Left renal pelvis (tissue), 4 donors: ENCODE measurements at regions not wholly inside any gene's neighbourhood (a gene's known extent, or its start where the extent isn't known, plus 50 kb on each side); places are given as distances from the start of the nearest gene placed in this dataset.
"Not testable (repeated sequence)": the region's sequence is repeated elsewhere in the genome, so short reads cannot be mapped to it uniquely, and the experiment has no call there.

Experiments used
- DNase-seq, 4 donors: peaks; one replicate each; pipeline ENCODE4 v3.0.0-alpha.2; 2013; ENCODE audit warnings: low read depth in 4 of 4, low spot score in 3 of 4

GRCh38 chr1:182166750-182167149 is 105.2 kb upstream of the ZNF648 start:
- no peak for DNase-seq

- DNase-seq, result no peak
Observed at GRCh38 chr1:182166321-182166720, 104.8 kb upstream of the ZNF648 start.

GRCh38 chr1:182164273-182164672 is 102.8 kb upstream of the ZNF648 start:
- DNase-seq, result no peak

GRCh38 chr1:182163821-182164223 is 102.3 kb upstream of the ZNF648 start:
- no peak for DNase-seq

GRCh38 chr1:182159443-182159842 is 97.9 kb upstream of the ZNF648 start:
- no peak for DNase-seq

- DNase-seq, result no peak
Observed at GRCh38 chr1:182157187-182157586, 95.7 kb upstream of the ZNF648 start.

- not testable (repeated sequence) for DNase-seq
Observed at GRCh38 chr1:182154425-182154824, 92.9 kb upstream of the ZNF648 start.

- no peak for DNase-seq
Observed at GRCh38 chr1:182149411-182149965, 88.0 kb upstream of the ZNF648 start.

- no peak for DNase-seq
Observed at GRCh38 chr1:182147951-182148350, 86.4 kb upstream of the ZNF648 start.

- no peak for DNase-seq
Observed at GRCh38 chr1:182147136-182147820, 85.8 kb upstream of the ZNF648 start.

- no peak for DNase-seq
Observed at GRCh38 chr1:182146286-182146685, 84.8 kb upstream of the ZNF648 start.

- no peak for DNase-seq
Observed at GRCh38 chr1:182145441-182145840, 83.9 kb upstream of the ZNF648 start.

GRCh38 chr1:182144646-182145030 is 83.1 kb upstream of the ZNF648 start:
- DNase-seq, result no peak

- peak; percentile 57 to 74 (median 66) for DNase-seq
Observed at GRCh38 chr1:182143825-182144645, 82.5 kb upstream of the ZNF648 start.

- peak; percentile 68 to 81 (median 78) for DNase-seq
Observed at GRCh38 chr1:182143154-182143657, 81.7 kb upstream of the ZNF648 start.

- no peak for DNase-seq
Observed at GRCh38 chr1:182142621-182143020, 81.1 kb upstream of the ZNF648 start.

- no peak for DNase-seq
Observed at GRCh38 chr1:182141040-182141439, 79.5 kb upstream of the ZNF648 start.

GRCh38 chr1:182139496-182139895 is 78.0 kb upstream of the ZNF648 start:
- DNase-seq, result no peak

- DNase-seq, result no peak
Observed at GRCh38 chr1:182137546-182137945, 76.0 kb upstream of the ZNF648 start.

- DNase-seq, result no peak
Observed at GRCh38 chr1:182135946-182136345, 74.4 kb upstream of the ZNF648 start.

GRCh38 chr1:182134257-182134656 is 72.7 kb upstream of the ZNF648 start:
- no peak for DNase-seq

GRCh38 chr1:182133181-182133580 is 71.7 kb upstream of the ZNF648 start:
- DNase-seq, result no peak
